ENCODE measurements at regions not wholly inside any gene's neighbourhood (a gene's known extent, or its start where the extent isn't known, plus 50 kb on each side); places are given as distances from the start of the nearest gene placed in this dataset.

DNA sequence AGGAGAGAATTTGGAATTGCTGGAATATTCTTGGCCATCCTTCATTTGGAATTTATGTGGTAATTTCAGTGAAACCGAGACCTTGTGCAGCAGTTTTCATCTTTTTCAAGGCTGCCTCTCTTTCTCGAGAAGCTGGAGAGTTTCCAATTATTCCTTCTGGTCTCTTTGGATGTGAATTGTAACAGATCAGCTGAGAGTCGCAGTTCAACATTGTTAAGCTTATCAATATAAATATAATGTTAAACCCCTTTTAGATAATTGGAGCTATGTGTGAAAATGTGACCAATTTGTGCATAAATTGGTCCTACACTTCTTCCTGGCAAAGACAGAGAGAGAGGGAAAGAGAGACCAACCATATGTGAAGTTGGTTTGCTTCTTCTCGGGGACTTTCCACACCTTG, 425.6 kb downstream of the TSHZ3 start:
- DNase-seq (ENCODE audit: low read depth in 1 of 2, low spot score in 1 of 2) = no peak
- Histone ChIP-seq H3K27me3 (ENCODE audit: insufficient read depth, poor library complexity, severe bottlenecking) (no peaks in the 10 kb centered on the region), H3K4me3 (replicated peaks; ENCODE audit: insufficient read depth, low read length) (no peak overlapping the region), H3K27ac (replicated peaks) (no peak overlapping the region)
- TF ChIP-seq SPI1 (IDR thresholded peaks at IDR 0.05; ENCODE audit: borderline replicate concordance, low read depth) (no peak), POLR2AphosphoS5 (IDR thresholded peaks at IDR 0.05; ENCODE audit: low read depth) (no peak), GABPA (IDR thresholded peaks at IDR 0.05; ENCODE audit: low read depth) (no peak)
- TF ChIP-seq, protein P1, sequence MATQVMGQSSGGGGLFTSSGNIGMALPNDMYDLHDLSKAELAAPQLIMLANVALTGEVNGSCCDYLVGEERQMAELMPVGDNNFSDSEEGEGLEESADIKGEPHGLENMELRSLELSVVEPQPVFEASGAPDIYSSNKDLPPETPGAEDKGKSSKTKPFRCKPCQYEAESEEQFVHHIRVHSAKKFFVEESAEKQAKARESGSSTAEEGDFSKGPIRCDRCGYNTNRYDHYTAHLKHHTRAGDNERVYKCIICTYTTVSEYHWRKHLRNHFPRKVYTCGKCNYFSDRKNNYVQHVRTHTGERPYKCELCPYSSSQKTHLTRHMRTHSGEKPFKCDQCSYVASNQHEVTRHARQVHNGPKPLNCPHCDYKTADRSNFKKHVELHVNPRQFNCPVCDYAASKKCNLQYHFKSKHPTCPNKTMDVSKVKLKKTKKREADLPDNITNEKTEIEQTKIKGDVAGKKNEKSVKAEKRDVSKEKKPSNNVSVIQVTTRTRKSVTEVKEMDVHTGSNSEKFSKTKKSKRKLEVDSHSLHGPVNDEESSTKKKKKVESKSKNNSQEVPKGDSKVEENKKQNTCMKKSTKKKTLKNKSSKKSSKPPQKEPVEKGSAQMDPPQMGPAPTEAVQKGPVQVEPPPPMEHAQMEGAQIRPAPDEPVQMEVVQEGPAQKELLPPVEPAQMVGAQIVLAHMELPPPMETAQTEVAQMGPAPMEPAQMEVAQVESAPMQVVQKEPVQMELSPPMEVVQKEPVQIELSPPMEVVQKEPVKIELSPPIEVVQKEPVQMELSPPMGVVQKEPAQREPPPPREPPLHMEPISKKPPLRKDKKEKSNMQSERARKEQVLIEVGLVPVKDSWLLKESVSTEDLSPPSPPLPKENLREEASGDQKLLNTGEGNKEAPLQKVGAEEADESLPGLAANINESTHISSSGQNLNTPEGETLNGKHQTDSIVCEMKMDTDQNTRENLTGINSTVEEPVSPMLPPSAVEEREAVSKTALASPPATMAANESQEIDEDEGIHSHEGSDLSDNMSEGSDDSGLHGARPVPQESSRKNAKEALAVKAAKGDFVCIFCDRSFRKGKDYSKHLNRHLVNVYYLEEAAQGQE (IDR thresholded peaks at IDR 0.05; ENCODE audit: insufficient replicate concordance, low read depth) = no peak
- TF ChIP-seq, protein P2, sequence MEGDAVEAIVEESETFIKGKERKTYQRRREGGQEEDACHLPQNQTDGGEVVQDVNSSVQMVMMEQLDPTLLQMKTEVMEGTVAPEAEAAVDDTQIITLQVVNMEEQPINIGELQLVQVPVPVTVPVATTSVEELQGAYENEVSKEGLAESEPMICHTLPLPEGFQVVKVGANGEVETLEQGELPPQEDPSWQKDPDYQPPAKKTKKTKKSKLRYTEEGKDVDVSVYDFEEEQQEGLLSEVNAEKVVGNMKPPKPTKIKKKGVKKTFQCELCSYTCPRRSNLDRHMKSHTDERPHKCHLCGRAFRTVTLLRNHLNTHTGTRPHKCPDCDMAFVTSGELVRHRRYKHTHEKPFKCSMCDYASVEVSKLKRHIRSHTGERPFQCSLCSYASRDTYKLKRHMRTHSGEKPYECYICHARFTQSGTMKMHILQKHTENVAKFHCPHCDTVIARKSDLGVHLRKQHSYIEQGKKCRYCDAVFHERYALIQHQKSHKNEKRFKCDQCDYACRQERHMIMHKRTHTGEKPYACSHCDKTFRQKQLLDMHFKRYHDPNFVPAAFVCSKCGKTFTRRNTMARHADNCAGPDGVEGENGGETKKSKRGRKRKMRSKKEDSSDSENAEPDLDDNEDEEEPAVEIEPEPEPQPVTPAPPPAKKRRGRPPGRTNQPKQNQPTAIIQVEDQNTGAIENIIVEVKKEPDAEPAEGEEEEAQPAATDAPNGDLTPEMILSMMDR (IDR thresholded peaks at IDR 0.05; ENCODE audit: insufficient read depth, low read length) = no peak

DNA sequence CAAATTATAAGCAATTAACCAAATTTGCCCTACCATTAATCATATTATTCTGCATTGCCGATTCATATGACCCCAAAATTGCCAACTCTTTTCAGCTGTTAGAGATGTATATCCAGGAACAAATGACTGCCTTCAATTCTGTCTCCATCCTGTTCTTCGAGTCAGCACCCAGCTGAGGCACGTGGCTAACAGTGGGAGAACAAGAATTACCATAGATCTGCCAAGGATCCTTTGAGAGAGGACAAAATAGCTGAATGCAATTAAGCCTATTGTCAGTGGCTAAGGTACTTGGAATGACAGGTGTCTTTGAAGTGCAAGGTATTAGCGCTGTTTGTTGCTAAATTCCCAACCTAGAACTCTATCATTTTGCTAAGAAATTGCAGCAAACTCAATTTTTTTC, 426.1 kb downstream of the TSHZ3 start:
- no peak for DNase-seq (ENCODE audit: low read depth in 1 of 2, low spot score in 1 of 2)
- peaks cover 3% of the 10 kb centered on the region for H3K27me3 ChIP-seq (ENCODE audit: insufficient read depth, poor library complexity, severe bottlenecking)
- TF ChIP-seq, protein P2 (IDR thresholded peaks at IDR 0.05; ENCODE audit: insufficient read depth, low read length) = no peak
- TF ChIP-seq SPI1 (IDR thresholded peaks at IDR 0.05; ENCODE audit: borderline replicate concordance, low read depth) (no peak), POLR2AphosphoS5 (IDR thresholded peaks at IDR 0.05; ENCODE audit: low read depth) (no peak), GABPA (IDR thresholded peaks at IDR 0.05; ENCODE audit: low read depth) (no peak)
- TF ChIP-seq, protein P1 (IDR thresholded peaks at IDR 0.05; ENCODE audit: insufficient replicate concordance, low read depth) = no peak
- H3K27ac ChIP-seq (replicated peaks) = no peak overlapping the region
- H3K4me3 ChIP-seq (replicated peaks; ENCODE audit: insufficient read depth, low read length) = no peak overlapping the region

GRCh38 chr19:30920222-30920621, 429.0 kb downstream of the TSHZ3 start:
- no peak overlapping the region for H3K27ac ChIP-seq (replicated peaks)
- peaks cover 3% of the 10 kb centered on the region for H3K27me3 ChIP-seq (ENCODE audit: insufficient read depth, poor library complexity, severe bottlenecking)
- no peak for DNase-seq (ENCODE audit: low read depth in 1 of 2, low spot score in 1 of 2)
- TF ChIP-seq POLR2AphosphoS5 (IDR thresholded peaks at IDR 0.05; ENCODE audit: low read depth) = no peak
- TF ChIP-seq, protein P1 (IDR thresholded peaks at IDR 0.05; ENCODE audit: insufficient replicate concordance, low read depth) = no peak
- TF ChIP-seq, protein P2 (IDR thresholded peaks at IDR 0.05; ENCODE audit: insufficient read depth, low read length) = no peak
- TF ChIP-seq GABPA (IDR thresholded peaks at IDR 0.05; ENCODE audit: low read depth) = no peak
- no peak for TF ChIP-seq SPI1 (IDR thresholded peaks at IDR 0.05; ENCODE audit: borderline replicate concordance, low read depth)
- no peak overlapping the region for H3K4me3 ChIP-seq (replicated peaks; ENCODE audit: insufficient read depth, low read length)
